ENCODE measurements at regions not wholly inside any gene's neighbourhood (a gene's known extent, or its start where the extent isn't known, plus 50 kb on each side); places are given as distances from the start of the nearest gene placed in this dataset.

DNA sequence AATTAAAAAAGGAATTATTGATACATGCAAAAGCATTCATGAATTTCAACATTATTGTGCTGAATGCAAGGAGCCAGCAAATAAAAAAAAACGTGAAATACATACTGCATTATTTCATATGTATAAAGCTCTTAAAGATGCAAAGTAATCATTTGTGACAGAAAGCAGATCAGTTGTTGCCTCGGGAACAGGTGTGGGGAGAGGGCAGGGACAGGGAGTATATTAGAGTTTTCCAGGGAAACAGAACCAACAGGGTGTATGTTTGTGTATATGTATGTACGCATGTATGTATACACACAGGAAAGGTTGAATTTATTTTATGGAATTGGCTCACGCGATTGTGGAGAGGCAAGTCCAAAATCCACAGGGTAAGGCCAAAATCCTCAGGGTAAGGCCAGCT, 502.9 kb upstream of the ARGLU1 start:
- no TSS peak for BruUV-seq (replicated peaks)
- Histone ChIP-seq H3K27me3 (ENCODE audit: control insufficient read depth in 2 of 2, insufficient read depth in 2 of 2, low read length in 2 of 2) (no peaks in the 10 kb centered on the region), H3K9ac (replicated peaks; ENCODE audit: extremely low read depth, insufficient read depth, low read length) (no peak overlapping the region), H2AFZ (ENCODE audit: low read depth, low read length) (no peak overlapping the region), H3K4me2 (ENCODE audit: insufficient read depth, low read length) (no peak overlapping the region), H3K79me2 (ENCODE audit: control insufficient read depth, insufficient read depth, low read length) (no peaks in the 10 kb centered on the region), H3K27ac (ENCODE audit: insufficient read depth, low read depth, low read length) (no peak overlapping the region), H3K4me3 (replicated peaks in 1 of 3; ENCODE audit: insufficient read depth in 1 of 3, low read depth in 1 of 3, low read length in 3 of 3) (no peak overlapping the region), H3K36me3 (ENCODE audit: control insufficient read depth in 2 of 2, extremely low read depth in 1 of 2, insufficient read depth in 2 of 2, low read length in 2 of 2) (no peaks in the 10 kb centered on the region), H4K20me1 (replicated peaks; ENCODE audit: control insufficient read depth, extremely low read depth, insufficient read depth, low read length) (no peaks in the 10 kb centered on the region), H3K9me3 (replicated peaks; ENCODE audit: control insufficient read depth, insufficient read depth, low read length) (no peaks in the 10 kb centered on the region), H3K9me1 (replicated peaks; ENCODE audit: control insufficient read depth, extremely low read depth, insufficient read depth, low read length) (no peaks in the 10 kb centered on the region), H3K4me1 (ENCODE audit: control insufficient read depth, extremely low read depth, insufficient read depth, low read length) (no peaks in the 10 kb centered on the region)
- dilution Hi-C loops (cut with MboI; ENCODE audit: extremely low pct_ligation_motif_present, low sequenced_read_pairs) (no loop called here), intact Hi-C loops (cut with micrococcal nuclease) (no loop called here)
- no peak for DNase-seq (ENCODE audit: low read depth, low spot score)
- ChIA-PET CTCF (interaction anchor here (1.3 kb wide), 1 partner anchor 10 kb away, joined by 4 read pairs; no protein-coding TSS in a partner anchor), POLR2A (no interaction called here)
- TF ChIP-seq POLR2A (IDR thresholded peaks at IDR 0.05; ENCODE audit: low read depth, low read length) (no peak), FOS (IDR thresholded peaks at IDR 0.05; ENCODE audit: borderline replicate concordance, insufficient read depth, low read length) (no peak), EZH2 (IDR thresholded peaks at IDR 0.05; ENCODE audit: borderline replicate concordance, low read depth, low read length, severe bottlenecking) (no peak), MYC (IDR thresholded peaks at IDR 0.05; ENCODE audit: low read depth, low read length) (no peak), GATA2 (IDR thresholded peaks at IDR 0.05; ENCODE audit: insufficient read depth, insufficient read length, low read depth, low read length) (no peak), JUN (IDR thresholded peaks at IDR 0.05; ENCODE audit: borderline replicate concordance, insufficient read depth, insufficient read length, low read depth) (no peak), POLR2AphosphoS5 (IDR thresholded peaks at IDR 0.05; ENCODE audit: insufficient read depth, low read depth, low read length) (no peak)
- TF ChIP-seq, protein P1, sequence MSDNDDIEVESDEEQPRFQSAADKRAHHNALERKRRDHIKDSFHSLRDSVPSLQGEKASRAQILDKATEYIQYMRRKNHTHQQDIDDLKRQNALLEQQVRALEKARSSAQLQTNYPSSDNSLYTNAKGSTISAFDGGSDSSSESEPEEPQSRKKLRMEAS (IDR thresholded peaks at IDR 0.05; ENCODE audit: insufficient read depth, insufficient read length): no peak
- TF ChIP-seq, protein P2, sequence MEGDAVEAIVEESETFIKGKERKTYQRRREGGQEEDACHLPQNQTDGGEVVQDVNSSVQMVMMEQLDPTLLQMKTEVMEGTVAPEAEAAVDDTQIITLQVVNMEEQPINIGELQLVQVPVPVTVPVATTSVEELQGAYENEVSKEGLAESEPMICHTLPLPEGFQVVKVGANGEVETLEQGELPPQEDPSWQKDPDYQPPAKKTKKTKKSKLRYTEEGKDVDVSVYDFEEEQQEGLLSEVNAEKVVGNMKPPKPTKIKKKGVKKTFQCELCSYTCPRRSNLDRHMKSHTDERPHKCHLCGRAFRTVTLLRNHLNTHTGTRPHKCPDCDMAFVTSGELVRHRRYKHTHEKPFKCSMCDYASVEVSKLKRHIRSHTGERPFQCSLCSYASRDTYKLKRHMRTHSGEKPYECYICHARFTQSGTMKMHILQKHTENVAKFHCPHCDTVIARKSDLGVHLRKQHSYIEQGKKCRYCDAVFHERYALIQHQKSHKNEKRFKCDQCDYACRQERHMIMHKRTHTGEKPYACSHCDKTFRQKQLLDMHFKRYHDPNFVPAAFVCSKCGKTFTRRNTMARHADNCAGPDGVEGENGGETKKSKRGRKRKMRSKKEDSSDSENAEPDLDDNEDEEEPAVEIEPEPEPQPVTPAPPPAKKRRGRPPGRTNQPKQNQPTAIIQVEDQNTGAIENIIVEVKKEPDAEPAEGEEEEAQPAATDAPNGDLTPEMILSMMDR (IDR thresholded peaks at IDR 0.05; ENCODE audit: extremely low read depth in 1 of 2, insufficient read depth in 1 of 2, low read depth in 1 of 2, low read length in 2 of 2): no peak
- no peak for FAIRE-seq
